ENCODE measurements at regions not wholly inside any gene's neighbourhood (a gene's known extent, or its start where the extent isn't known, plus 50 kb on each side); places are given as distances from the start of the nearest gene placed in this dataset.
"Not testable (repeated sequence)": the region's sequence is repeated elsewhere in the genome, so short reads cannot be mapped to it uniquely, and the experiment has no call there.

GRCh38 chr1:239204401-239204800, 182.0 kb upstream of the CHRM3 start:
- FAIRE-seq, result no peak

- FAIRE-seq, result no peak
Observed at GRCh38 chr1:239197871-239198270, 188.5 kb upstream of the CHRM3 start.

- no peak for FAIRE-seq
Observed at GRCh38 chr1:239189998-239190512, 196.3 kb upstream of the CHRM3 start.

GRCh38 chr1:239186487-239186886, 199.9 kb upstream of the CHRM3 start:
- FAIRE-seq, result no peak

- FAIRE-seq, result no peak
Observed at GRCh38 chr1:239185245-239185619, 201.1 kb upstream of the CHRM3 start.

GRCh38 chr1:239184561-239185244, 201.7 kb upstream of the CHRM3 start:
- no peak for FAIRE-seq

GRCh38 chr1:239178961-239179360, 207.4 kb upstream of the CHRM3 start:
- no peak for FAIRE-seq

GRCh38 chr1:239174880-239175279, 211.5 kb upstream of the CHRM3 start:
- FAIRE-seq, result no peak

GRCh38 chr1:239170828-239171227, 215.5 kb upstream of the CHRM3 start:
- no peak for FAIRE-seq

- FAIRE-seq, result no peak
Observed at GRCh38 chr1:239169276-239169675, 217.1 kb upstream of the CHRM3 start.

- no peak for FAIRE-seq
Observed at GRCh38 chr1:239164451-239165180, 221.8 kb upstream of the CHRM3 start.

GRCh38 chr1:239155466-239156091, 230.8 kb upstream of the CHRM3 start:
- no peak for FAIRE-seq

GRCh38 chr1:239151937-239152336, 234.4 kb upstream of the CHRM3 start:
- no peak for FAIRE-seq

GRCh38 chr1:239140968-239141367, 245.4 kb upstream of the CHRM3 start:
- FAIRE-seq, result no peak

- FAIRE-seq, result no peak
Observed at GRCh38 chr1:239139801-239140200, 246.6 kb upstream of the CHRM3 start.

- no peak for FAIRE-seq
Observed at GRCh38 chr1:239128541-239128940, 257.8 kb upstream of the CHRM3 start.

- FAIRE-seq, result no peak
Observed at GRCh38 chr1:239126884-239127283, 259.5 kb upstream of the CHRM3 start.

GRCh38 chr1:239125893-239126292, 260.5 kb upstream of the CHRM3 start:
- FAIRE-seq, result no peak

GRCh38 chr1:239125027-239125426, 261.3 kb upstream of the CHRM3 start:
- FAIRE-seq, result no peak

GRCh38 chr1:239123260-239123659, 263.1 kb upstream of the CHRM3 start:
- no peak for FAIRE-seq

- FAIRE-seq, result no peak
Observed at GRCh38 chr1:239112101-239112935, 274.1 kb upstream of the CHRM3 start.

GRCh38 chr1:239107676-239108075, 278.7 kb upstream of the CHRM3 start:
- no peak for FAIRE-seq

GRCh38 chr1:239106689-239107088, 279.7 kb upstream of the CHRM3 start:
- not testable (repeated sequence) for FAIRE-seq
